ENCODE measurements at regions not wholly inside any gene's neighbourhood (a gene's known extent, or its start where the extent isn't known, plus 50 kb on each side); places are given as distances from the start of the nearest gene placed in this dataset.

GRCh38 chr18:56285387-56286065 lies 352.9 kb downstream of the TXNL1 start:
- TF ChIP-seq POLR2A (IDR thresholded peaks at IDR 0.05; ENCODE audit: low read depth, low read length): no peak
- no peak for TF ChIP-seq TAF1 (IDR thresholded peaks at IDR 0.05; ENCODE audit: borderline replicate concordance, low read depth, low read length)

Measured in GM12892 (cell line).